HG03432 (cell line): ENCODE measurements at regions not wholly inside any gene's neighbourhood (a gene's known extent, or its start where the extent isn't known, plus 50 kb on each side); places are given as distances from the start of the nearest gene placed in this dataset.
"Not testable (repeated sequence)": the region's sequence is repeated elsewhere in the genome, so short reads cannot be mapped to it uniquely, and the experiment has no call there.

Experiments
- ATAC-seq: cut with Tn5 transposase; IDR thresholded peaks from one replicate; pipeline ENCODE4 v1.9.1; 2021; ENCODE audit warnings: mild to moderate bottlenecking, moderate library complexity; ENCODE audit not compliant: unreplicated experiment

DNA sequence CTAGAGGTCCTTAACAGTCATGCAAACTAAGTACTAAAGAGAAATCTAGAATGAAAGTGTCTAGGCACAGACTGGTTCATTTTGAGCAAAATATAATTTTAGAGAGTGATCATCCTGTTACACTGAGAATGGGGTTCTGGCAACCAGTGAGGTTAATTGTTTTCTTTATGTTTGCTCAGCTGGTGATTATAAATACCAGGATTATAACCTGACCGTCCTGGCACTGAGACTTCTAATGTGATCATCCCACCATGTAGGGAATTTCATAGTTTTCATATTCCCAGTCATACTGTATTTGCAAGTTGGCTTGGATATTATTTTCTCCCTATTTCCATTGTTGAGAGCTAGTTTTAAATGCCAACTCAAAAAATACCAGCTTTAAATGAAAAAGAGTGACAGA lies 852.5 kb upstream of the LRATD1 start:
- ATAC-seq = no peak

DNA sequence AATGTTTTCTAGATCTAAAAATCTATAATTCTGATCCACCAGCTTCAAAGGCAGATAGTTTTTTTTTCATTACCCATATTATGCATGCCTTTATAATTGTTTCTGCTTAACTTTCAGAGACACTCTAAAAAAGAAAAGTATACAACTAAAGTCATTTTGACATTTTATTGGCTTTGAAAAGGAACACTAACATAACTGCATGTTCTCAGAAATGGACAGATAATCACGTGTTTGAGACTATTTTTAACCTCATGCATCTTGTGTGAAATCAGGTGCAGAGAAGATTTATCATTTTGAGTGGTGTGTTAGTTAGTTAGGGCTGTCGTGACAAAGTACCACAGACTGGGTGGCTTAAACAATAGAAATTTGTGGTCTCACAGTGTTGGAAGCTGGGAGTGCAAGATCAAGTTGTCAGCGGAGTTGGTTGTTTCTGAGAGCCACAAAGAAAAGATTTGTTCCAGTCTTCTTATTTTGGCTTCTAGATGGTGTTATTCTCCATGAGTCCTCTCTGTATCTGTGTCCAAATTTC lies 841.4 kb upstream of the LRATD1 start:
- no peak for ATAC-seq

- no peak for ATAC-seq
These were observed 826.0 kb upstream of the LRATD1 start for GRCh38 chr2:13806539-13806938.

DNA sequence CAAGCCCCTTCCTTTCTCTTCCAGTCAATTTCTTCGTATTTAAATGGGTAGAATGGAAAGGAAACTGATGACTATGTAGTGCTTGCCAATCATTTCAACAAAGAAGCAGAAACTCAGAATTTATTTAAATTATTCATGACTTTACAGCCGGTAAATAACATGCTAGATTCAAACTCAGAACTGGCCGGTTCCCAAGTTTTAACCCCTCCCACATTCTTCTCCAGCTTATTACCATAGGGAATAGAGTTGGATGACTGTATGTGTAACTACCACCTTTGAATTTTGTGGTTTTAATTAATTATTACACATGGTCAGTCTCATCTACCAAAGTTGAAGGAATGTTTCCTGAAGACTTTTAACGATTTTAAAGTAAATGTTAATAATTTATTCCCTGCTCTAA lies 819.3 kb upstream of the LRATD1 start:
- no peak for ATAC-seq

GRCh38 chr2:13818002-13818401 lies 814.5 kb upstream of the LRATD1 start:
- no peak for ATAC-seq

DNA sequence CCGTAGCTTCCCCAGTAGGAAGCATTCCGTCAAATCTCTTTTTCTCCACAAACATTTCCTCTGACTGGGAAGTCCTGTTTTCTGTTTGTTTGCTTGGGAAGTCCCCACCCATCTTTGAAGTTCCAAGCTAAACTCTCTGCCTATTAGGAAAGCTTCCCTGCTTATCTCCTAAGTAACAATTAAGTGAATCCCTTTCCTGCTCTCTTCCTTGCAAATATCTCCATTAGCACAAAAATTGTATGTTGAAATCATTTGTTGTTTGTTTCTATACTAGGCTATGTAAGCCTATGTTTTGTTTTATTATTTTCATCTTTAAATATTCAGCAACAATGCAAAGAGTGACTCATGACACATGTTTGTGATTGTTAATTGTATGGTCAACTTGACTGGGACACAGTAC lies 812.6 kb upstream of the LRATD1 start:
- ATAC-seq = no peak

DNA sequence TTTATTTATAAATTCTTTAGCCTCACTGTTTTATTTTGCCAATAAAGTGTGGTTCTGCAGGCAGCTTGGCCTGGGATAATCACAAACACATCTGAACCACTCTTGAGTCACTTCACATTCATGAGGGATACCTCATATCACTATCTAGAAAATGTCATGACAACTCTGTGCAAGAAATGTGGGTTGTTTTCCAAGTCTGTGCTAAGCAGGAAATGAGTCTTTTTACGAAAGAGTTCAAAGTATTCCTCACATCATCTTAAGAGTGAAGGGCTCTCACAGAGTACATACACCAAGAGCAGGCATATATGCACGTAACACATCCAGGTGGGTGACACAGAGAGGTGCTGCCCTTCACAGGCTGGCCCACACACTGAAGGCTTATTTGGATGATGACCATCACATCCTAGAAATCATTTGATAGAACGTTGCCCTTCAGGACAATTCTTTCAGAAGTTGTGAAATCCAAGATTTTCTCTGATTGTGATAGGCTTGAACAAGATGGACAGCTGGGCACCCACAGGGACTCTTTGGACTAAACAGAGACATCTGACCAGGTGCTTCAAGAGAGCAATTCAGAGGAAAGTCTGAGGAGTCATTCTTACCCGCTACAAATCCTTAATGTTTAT lies 811.1 kb upstream of the LRATD1 start:
- ATAC-seq = no peak

- no peak for ATAC-seq
These were observed 810.2 kb upstream of the LRATD1 start for GRCh38 chr2:13822365-13822764.

GRCh38 chr2:13826314-13826853 lies 806.1 kb upstream of the LRATD1 start:
- ATAC-seq = no peak

- ATAC-seq = no peak
These were observed 773.9 kb upstream of the LRATD1 start for GRCh38 chr2:13858626-13859025.

DNA sequence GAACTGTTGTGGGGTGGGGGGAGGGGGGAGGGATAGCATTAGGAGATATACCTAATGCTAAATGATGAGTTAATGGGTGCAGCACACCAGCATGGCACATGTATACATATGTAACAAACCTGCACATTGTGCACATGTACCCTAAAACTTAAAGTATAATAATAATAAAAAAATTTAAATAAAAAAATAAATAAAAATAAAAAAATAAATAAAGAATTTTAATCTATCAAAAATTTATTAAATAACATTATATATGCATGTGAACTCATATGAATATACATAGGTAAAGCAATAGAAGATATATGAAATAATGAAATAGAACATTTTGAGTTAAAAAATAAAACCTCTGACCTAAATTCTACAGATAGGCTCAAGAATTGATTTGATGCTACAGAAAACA lies 764.2 kb upstream of the LRATD1 start:
- not testable (repeated sequence) for ATAC-seq

- no peak for ATAC-seq
These were observed 756.0 kb upstream of the LRATD1 start for GRCh38 chr2:13876491-13877037.

- no peak for ATAC-seq
These were observed 754.9 kb upstream of the LRATD1 start for GRCh38 chr2:13877571-13877970.

- no peak for ATAC-seq
These were observed 748.1 kb upstream of the LRATD1 start for GRCh38 chr2:13884291-13884976.

GRCh38 chr2:13901526-13901925 lies 731.0 kb upstream of the LRATD1 start:
- no peak for ATAC-seq

DNA sequence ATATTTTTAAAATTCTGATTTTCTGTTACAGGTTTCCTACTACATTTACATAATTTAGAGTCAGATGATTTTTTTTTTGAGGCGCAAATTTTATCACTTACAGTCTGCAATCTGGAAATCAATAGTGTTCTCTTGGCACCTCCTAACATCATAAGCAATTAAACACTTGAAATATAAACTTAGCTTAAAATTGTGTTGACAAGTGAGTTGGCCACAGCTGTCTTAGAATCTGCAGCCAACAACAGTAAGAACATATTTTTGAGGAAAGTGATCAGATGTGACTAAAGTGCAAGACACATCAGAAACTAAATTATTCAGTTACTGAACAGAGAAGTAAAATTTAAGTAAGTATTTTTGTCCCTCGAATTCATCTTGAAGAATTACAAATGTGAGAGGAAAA lies 726.7 kb upstream of the LRATD1 start:
- ATAC-seq = no peak

DNA sequence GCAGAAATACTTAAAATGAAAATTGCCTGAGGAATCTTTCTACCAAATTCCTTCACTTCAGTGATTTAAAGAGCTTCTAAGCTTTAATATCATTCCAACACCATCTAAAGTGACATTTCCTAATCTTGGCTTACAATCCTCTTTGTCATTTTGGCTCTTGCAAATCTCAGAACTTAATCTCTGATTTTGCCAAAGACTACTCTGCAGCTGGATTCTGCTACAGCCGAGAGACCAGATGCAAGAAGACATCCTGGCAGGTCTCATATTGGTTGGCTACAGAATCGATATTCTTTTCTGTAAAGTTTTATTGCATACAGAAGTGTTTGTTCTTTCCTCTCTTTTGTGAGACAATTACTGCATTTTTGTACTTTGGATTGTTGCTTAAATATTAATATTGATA lies 716.5 kb upstream of the LRATD1 start:
- ATAC-seq = no peak

DNA sequence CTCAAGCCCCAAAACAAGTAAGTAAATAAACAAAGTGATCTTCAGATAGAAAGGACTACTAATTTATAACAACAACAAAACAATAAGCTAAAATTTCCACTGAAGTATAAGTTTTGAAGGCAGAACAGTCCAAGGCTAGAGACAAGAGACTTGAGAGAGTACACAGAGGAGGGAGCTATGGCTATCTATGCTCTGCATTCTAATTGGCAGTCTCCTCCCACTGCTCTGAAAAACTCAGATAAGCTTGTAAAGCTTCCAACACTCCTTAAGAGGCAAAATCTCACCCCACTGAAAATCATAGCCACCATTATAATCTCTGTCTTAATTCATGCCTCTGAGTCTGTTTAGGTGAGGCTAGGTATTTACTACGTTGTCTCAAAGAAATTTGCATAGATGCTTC lies 714.6 kb upstream of the LRATD1 start:
- no peak for ATAC-seq

- ATAC-seq = no peak
These were observed 712.5 kb upstream of the LRATD1 start for GRCh38 chr2:13919981-13920382.

GRCh38 chr2:13921245-13921644 lies 711.3 kb upstream of the LRATD1 start:
- no peak for ATAC-seq

DNA sequence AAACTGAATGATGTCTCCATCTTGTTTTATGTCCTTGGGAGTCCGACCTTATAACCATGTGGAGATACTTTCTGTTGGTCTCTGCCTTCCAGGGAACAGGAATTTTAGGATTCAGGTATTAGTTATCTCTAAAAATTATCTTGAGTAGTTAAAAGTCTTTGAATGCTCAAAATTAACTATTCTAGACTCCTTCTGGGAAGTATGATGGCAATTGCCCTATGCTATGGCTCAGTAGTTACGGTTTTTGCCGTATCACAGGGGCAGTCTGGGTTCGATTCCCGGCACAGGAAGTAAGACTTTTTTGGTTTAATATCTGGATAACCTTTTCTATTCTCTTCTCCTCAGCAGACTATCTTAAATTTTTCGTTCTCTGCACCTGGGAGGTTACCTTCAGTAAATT lies 708.7 kb upstream of the LRATD1 start:
- no peak for ATAC-seq

- ATAC-seq = no peak
These were observed 690.4 kb upstream of the LRATD1 start for GRCh38 chr2:13942111-13942510.
